ENCODE measurements at regions not wholly inside any gene's neighbourhood (a gene's known extent, or its start where the extent isn't known, plus 50 kb on each side); places are given as distances from the start of the nearest gene placed in this dataset.

GRCh38 chr14:71602524-71602923 lies 329.7 kb upstream of the RGS6 start:
- POLR2A ChIA-PET = no interaction called here
- no TSS peak for BruUV-seq (replicated peaks)

More at GRCh38 chr14:71602524-71602923, 329.7 kb upstream of the RGS6 start:
- Histone ChIP-seq H4K20me1 (replicated peaks; ENCODE audit: control insufficient read depth, insufficient read depth, low read length) (no peaks in the 10 kb centered on the region), H3K9ac (ENCODE audit: insufficient read depth in 1 of 2, low read depth in 2 of 2, low read length in 2 of 2) (no peak overlapping the region), H3K79me2 (ENCODE audit: control insufficient read depth, insufficient read depth, low read length) (no peaks in the 10 kb centered on the region), H3K9me3 (replicated peaks; ENCODE audit: control insufficient read depth, insufficient read depth, low read depth, low read length) (no peaks in the 10 kb centered on the region), H3K27ac (ENCODE audit: extremely low read depth, low read depth, low read length) (no peak overlapping the region), H2AFZ (ENCODE audit: low read depth, low read length) (no peak overlapping the region), H3K4me3 (no peak overlapping the region), H3K4me2 (ENCODE audit: insufficient read depth, low read length) (no peak overlapping the region), H3K36me3 (ENCODE audit: control insufficient read depth, insufficient read depth, low read length) (no peaks in the 10 kb centered on the region), H3K4me1 (replicated peaks in 1 of 2; ENCODE audit: control insufficient read depth in 2 of 2, insufficient read depth in 2 of 2, low read length in 2 of 2) (no peaks in the 10 kb centered on the region; a peak in 1 of 5 replicates), H3K9me1 (ENCODE audit: control insufficient read depth, insufficient read depth, low read length) (no peaks in the 10 kb centered on the region), H3K27me3 (ENCODE audit: control insufficient read depth in 2 of 2, insufficient read depth in 2 of 2, low read length in 2 of 2) (no peaks in the 10 kb centered on the region)
- CTCF ChIA-PET (ENCODE audit: low intra/inter-chr PET ratio) = no interaction called here
- ATAC-seq (no peak), FAIRE-seq (no peak), DNase-seq (ENCODE audit: extremely low read depth in 1 of 4, low spot score in 3 of 4) (no peak)
- in situ Hi-C loops (cut with MboI) (no loop called here), intact Hi-C loops (cut with micrococcal nuclease) (no loop called here)
- 97% methylated on average over 5 of the region's 5 CpGs for WGBS (ENCODE audit: insufficient coverage, low coverage, missing lambda C conversion rate)
- no peak for TF ChIP-seq ATF1 (CRISPR knock-in tag; IDR thresholded peaks at IDR 0.05)
- no peak for TF ChIP-seq ATF1 (tag; IDR thresholded peaks at IDR 0.05)
- TF ChIP-seq SMAD1 (IDR thresholded peaks at IDR 0.05; ENCODE audit: low read depth, low read length, partially characterized antibody) = no peak
- TF ChIP-seq BRF1 (IDR thresholded peaks at IDR 0.05; ENCODE audit: borderline replicate concordance, extremely low read depth, insufficient read length) = no peak
- no peak for TF ChIP-seq CBX5 (IDR thresholded peaks at IDR 0.05; ENCODE audit: borderline replicate concordance, low read depth)
- TF ChIP-seq, protein P1, sequence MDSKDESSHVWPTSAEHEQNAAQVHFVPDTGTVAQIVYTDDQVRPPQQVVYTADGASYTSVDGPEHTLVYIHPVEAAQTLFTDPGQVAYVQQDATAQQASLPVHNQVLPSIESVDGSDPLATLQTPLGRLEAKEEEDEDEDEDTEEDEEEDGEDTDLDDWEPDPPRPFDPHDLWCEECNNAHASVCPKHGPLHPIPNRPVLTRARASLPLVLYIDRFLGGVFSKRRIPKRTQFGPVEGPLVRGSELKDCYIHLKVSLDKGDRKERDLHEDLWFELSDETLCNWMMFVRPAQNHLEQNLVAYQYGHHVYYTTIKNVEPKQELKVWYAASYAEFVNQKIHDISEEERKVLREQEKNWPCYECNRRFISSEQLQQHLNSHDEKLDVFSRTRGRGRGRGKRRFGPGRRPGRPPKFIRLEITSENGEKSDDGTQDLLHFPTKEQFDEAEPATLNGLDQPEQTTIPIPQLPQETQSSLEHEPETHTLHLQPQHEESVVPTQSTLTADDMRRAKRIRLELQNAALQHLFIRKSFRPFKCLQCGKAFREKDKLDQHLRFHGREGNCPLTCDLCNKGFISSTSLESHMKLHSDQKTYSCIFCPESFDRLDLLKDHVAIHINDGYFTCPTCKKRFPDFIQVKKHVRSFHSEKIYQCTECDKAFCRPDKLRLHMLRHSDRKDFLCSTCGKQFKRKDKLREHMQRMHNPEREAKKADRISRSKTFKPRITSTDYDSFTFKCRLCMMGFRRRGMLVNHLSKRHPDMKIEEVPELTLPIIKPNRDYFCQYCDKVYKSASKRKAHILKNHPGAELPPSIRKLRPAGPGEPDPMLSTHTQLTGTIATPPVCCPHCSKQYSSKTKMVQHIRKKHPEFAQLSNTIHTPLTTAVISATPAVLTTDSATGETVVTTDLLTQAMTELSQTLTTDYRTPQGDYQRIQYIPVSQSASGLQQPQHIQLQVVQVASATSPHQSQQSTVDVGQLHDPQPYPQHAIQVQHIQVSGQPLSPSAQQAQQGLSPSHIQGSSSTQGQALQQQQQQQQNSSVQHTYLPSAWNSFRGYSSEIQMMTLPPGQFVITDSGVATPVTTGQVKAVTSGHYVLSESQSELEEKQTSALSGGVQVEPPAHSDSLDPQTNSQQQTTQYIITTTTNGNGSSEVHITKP (IDR thresholded peaks at IDR 0.05; ENCODE audit: partially characterized antibody) = no peak
- no peak for TF ChIP-seq CBFA2T2 (conservative IDR thresholded peaks at IDR 0.05)
- no peak for TF ChIP-seq U2AF2 (optimal IDR thresholded peaks at IDR 0.05; ENCODE audit: low read depth, low read length)
- no peak for TF ChIP-seq STAT5B (CRISPR knock-in tag; IDR thresholded peaks at IDR 0.05)
- no peak for TF ChIP-seq FOXK2 (conservative IDR thresholded peaks at IDR 0.05 in 1 of 2, IDR thresholded peaks at IDR 0.05 in 1 of 2; ENCODE audit: low read depth in 2 of 2)
- TF ChIP-seq, protein P2, sequence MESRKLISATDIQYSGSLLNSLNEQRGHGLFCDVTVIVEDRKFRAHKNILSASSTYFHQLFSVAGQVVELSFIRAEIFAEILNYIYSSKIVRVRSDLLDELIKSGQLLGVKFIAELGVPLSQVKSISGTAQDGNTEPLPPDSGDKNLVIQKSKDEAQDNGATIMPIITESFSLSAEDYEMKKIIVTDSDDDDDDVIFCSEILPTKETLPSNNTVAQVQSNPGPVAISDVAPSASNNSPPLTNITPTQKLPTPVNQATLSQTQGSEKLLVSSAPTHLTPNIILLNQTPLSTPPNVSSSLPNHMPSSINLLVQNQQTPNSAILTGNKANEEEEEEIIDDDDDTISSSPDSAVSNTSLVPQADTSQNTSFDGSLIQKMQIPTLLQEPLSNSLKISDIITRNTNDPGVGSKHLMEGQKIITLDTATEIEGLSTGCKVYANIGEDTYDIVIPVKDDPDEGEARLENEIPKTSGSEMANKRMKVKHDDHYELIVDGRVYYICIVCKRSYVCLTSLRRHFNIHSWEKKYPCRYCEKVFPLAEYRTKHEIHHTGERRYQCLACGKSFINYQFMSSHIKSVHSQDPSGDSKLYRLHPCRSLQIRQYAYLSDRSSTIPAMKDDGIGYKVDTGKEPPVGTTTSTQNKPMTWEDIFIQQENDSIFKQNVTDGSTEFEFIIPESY (CRISPR knock-in tag; IDR thresholded peaks at IDR 0.05) = no peak
- TF ChIP-seq CREB3 (tag; conservative IDR thresholded peaks at IDR 0.05; ENCODE audit: low read depth) = no peak
- no peak for TF ChIP-seq FOXK1 (CRISPR knock-in tag; IDR thresholded peaks at IDR 0.05; ENCODE audit: borderline replicate concordance)
- no peak for TF ChIP-seq ZSCAN29 (IDR thresholded peaks at IDR 0.05)
- no peak for TF ChIP-seq RBM39 (optimal IDR thresholded peaks at IDR 0.05; ENCODE audit: low read depth, low read length)

Measured in K562 (cell line).